OCI-LY1 (cell line): ENCODE measurements at regions not wholly inside any gene's neighbourhood (a gene's known extent, or its start where the extent isn't known, plus 50 kb on each side); places are given as distances from the start of the nearest gene placed in this dataset.

Source experiments
- CTCF ChIP-seq: fragments of 200-600 bp; sonication (generic), shearing (Covaris generic); IDR thresholded peaks from 2 replicates; pipeline ENCODE4 v1.5.1; 2017; ENCODE audit warnings: mild to moderate bottlenecking, antibody characterized with exemption, low read length, moderate library complexity, mixed read lengths
- EZH2 ChIP-seq: fragments of 200-600 bp; sonication (generic), shearing (Covaris generic); IDR thresholded peaks from 2 replicates; pipeline ENCODE4 v1.8.0; 2017; ENCODE audit warnings: borderline replicate concordance, mixed run types, mild to moderate bottlenecking, antibody characterized with exemption, low read length, moderate library complexity, mixed read lengths

DNA sequence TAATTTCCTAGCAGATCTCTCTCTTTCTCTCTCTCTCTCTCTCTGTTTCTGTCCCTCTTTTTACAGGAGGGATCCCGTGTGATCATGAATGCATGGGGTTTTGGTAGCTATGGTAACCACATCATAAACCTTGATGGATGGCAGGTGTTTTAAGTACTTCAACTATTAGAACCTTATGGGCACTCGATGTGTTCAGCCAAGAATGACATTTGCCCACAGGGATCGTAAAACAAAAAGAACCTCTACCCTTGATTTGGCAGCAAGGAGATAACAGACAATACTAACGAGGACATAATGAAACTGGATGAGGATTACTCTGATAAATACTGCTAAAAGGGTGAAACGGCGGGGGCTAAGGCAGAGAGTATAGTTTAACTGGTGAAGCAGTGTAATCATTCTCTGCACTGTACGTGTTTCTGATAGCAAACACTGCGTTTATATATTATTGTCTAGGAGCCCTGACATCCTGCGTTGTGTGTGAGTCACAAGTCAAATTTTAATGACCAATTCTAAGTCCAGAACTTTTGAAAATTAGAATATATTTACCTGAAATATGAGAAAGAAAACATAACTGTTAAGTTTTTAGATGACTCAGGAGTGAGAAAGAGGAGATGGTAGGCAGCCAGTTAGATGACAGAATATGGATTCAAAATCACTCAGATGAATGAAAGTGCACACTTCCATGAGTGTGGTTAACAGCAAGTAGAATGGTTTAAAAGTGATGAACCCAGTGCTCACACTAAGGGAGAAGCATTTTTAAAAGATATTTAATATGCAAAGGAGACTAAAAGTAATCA is 80.3 kb downstream of the OTOL1 start:
- no peak for TF ChIP-seq CTCF
- no peak for TF ChIP-seq EZH2
